ENCODE measurements at regions not wholly inside any gene's neighbourhood (a gene's known extent, or its start where the extent isn't known, plus 50 kb on each side); places are given as distances from the start of the nearest gene placed in this dataset.
A peak's percentile ranks its signal among the peaks of the same experiment; 100 is the strongest.

DNA sequence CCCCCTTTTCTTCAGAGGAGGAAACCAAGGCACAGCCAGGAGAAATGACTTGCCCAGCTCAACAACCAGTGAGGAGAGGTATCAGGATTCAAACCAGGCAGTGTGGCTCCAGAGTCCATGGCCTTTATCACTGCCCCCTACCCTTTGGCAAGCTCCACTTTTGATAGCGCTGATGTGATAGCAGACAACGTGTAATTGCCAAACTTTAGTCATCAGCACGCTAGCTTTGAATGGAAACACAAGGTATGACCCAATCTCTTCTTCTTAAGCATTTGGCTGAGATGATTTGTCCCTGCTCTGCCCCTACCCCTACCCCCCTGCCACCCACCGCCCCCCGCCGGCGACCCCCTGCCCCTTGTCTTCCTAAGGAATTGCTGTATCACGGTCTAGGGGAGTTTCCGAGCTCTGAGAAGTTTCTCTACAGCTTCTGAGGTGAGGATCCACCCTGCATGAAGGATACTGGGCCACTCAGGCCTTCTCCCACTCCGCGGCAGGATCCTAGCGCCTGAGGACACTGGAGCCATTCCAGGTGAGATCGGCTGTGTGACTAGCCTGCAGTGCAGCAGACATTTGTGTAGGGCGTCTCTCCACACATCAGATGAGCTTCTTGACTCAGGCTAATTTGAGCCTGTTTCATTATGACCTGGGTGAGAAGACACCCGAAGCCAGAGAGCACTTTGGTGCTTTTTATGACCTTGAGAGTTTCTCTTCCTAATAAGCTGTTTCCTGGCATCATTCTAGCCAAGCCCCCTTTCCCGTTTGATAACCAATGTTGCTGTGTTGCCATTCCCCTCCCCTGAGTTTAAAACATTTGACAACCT, 75.1 kb upstream of the MAP4K4 start:
- H3K4me3 Mint-ChIP-seq = peak overlapping the region; percentile 88
- peak; percentile 71 for DNase-seq (ENCODE audit: low spot score)
- H3K4me1 Mint-ChIP-seq (ENCODE audit: low read depth in 2 of 2) = peaks cover 39 to 57% of the 10 kb centered on the region in 2 donors
- ATAC-seq = peak; percentile 90 to 93
- no peaks in the 10 kb centered on the region for H3K36me3 Mint-ChIP-seq
- peaks cover 0 to 2% of the 10 kb centered on the region in 2 donors for H3K27me3 Mint-ChIP-seq
- peak overlapping the region; percentile 88 to 94 for H3K27ac Mint-ChIP-seq
- H3K9me3 Mint-ChIP-seq = no peaks in the 10 kb centered on the region

DNA sequence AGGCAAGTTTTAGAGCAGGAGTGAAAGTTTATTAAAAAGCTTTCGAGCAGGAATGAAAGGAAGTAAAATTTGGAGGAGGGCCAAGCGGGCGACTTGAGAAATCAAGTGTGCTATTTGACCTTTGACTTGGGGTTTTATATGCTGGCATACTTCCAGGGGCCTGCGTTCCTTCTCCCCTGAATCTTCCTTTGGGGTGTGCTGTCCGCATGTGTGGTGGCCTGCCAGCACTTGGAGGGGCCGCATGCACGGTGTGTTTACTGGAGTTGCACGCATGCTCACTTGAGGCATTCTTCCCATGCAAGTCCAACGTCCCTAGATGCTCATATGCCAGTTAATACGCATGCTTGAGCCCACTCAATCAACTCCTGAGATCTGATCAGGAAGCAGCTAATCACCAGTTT, 78.3 kb upstream of the MAP4K4 start:
- H3K36me3 Mint-ChIP-seq = no peaks in the 10 kb centered on the region
- H3K27ac Mint-ChIP-seq = no peak overlapping the region
- no peaks in the 10 kb centered on the region for H3K9me3 Mint-ChIP-seq
- no peak overlapping the region for H3K4me3 Mint-ChIP-seq
- ATAC-seq (no peak), DNase-seq (ENCODE audit: low spot score) (no peak)
- H3K27me3 Mint-ChIP-seq = peaks cover 0 to 2% of the 10 kb centered on the region in 2 donors
- H3K4me1 Mint-ChIP-seq (ENCODE audit: low read depth in 2 of 2) = peaks cover 31 to 46% of the 10 kb centered on the region in 2 donors

DNA sequence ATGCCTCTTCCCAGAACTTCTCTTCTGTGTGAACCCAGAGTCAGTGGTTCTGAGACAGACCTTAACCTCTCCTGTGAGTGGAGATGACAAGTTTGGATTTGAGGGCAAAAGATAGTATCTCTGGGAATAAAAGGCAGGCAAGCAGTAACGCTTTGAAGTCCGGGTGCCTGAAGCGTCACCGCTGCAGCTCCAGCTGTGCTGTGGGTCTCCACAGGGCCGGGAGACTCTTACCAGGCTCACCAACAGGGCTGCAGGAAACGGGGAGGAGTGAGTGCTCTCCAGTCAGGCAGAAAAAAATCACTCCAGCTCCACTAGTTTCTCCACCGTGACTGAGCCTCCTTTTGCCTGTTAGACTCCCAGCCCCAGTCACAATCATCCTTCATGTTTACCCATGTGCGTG, 79.7 kb upstream of the MAP4K4 start:
- ATAC-seq (no peak), DNase-seq (ENCODE audit: low spot score) (no peak)
- Mint-ChIP-seq H3K9me3 (no peaks in the 10 kb centered on the region), H3K4me3 (no peak overlapping the region), H3K36me3 (no peaks in the 10 kb centered on the region), H3K27me3 (peaks cover 0 to 2% of the 10 kb centered on the region in 2 donors), H3K27ac (peak overlapping the region in 1 of 2 donors; percentile 10), H3K4me1 (ENCODE audit: low read depth in 2 of 2) (peaks cover 20 to 34% of the 10 kb centered on the region in 2 donors)

DNA sequence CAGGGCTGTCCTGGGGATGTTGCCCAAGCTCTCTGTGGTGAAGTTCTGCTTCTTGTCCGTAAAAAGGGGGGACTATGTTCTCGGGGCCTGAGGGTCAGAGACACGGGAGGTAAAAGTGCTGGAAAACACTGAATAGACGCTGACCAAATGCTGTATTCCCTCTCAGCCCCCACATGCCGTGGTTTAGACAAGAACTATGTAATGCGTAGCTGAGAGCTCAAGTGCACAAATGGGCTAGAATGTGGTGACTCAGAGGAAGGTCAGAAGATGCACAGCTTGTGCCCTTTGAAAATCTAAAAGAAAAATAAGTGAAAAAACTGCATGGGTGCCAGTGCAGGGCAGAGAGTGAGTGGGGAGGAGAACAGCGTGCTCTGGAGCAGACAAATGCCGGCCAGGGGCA, 80.3 kb upstream of the MAP4K4 start:
- H3K4me1 Mint-ChIP-seq (ENCODE audit: low read depth in 2 of 2) = peaks cover 14 to 29% of the 10 kb centered on the region in 2 donors
- no peak overlapping the region for H3K4me3 Mint-ChIP-seq
- H3K9me3 Mint-ChIP-seq = no peaks in the 10 kb centered on the region
- H3K27ac Mint-ChIP-seq = peak overlapping the region in 1 of 2 donors; percentile 10
- H3K36me3 Mint-ChIP-seq = no peaks in the 10 kb centered on the region
- no peak for ATAC-seq
- DNase-seq (ENCODE audit: low spot score) = no peak
- peaks cover 0 to 2% of the 10 kb centered on the region in 2 donors for H3K27me3 Mint-ChIP-seq

DNA sequence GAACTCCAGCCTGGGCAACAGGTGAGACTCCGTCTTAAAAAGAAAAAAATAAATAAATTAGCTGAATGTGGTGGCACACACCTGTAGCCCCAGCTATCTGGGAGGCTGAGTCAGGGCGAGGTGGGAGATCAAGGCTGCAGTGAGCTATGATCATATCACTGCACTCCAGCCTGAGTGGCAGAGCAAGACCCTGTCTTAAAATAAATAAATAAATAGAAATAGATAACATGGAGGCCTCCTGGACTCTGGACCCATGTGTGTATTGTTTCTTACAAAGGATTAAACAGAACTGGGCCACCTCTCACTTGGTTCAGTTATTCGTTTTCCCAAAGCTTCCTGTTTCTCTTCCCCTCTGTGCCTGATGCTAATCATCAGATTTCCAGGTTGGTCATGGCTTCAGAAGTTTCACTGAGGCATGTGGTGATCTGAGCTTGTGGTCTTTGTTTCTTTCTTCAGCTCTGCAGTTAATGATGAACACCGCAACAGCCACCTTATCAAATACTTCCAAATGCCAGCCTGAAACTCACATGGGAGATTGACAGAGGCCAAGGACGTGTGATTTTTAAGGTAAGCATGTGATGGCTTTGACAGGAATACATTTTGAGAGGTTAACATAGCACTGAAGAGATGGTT, 83.3 kb upstream of the MAP4K4 start:
- no peak for ATAC-seq
- DNase-seq (ENCODE audit: low spot score) = no peak
- Mint-ChIP-seq H3K27me3 (peaks cover 0 to 2% of the 10 kb centered on the region in 2 donors), H3K9me3 (no peaks in the 10 kb centered on the region), H3K4me3 (no peak overlapping the region), H3K27ac (no peak overlapping the region), H3K36me3 (no peaks in the 10 kb centered on the region), H3K4me1 (ENCODE audit: low read depth in 2 of 2) (peaks cover 0 to 12% of the 10 kb centered on the region in 2 donors)

DNA sequence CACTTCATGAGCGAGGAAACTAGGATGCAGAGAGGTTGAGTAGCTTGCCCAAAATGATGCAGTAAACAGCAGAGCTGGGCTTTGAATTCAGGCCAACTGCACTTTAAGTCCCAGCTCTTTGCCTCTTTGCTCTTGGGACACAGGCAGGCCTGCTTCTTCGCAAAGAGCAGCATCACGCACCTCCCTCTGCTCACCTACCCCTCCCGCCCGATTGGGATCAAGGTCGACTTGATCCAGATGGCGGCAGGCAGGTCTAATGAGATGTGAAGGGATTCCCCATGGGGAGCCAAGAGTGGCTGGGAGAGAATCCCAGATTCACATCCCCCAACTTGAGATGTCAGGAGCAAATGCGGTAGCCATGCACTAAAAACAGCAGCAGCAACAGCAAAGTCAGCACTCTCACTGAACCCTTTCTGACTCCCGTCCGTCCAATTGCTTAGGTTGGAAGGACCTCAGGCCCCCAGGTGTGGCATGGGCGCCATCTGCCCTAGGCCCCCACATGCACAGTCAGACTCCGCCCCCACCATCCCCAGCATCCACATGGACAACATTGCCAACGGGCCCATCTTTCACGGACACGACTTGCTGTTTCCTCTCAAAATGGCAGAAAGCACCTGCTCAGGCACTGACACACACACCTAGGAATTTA, 84.3 kb upstream of the MAP4K4 start:
- Mint-ChIP-seq H3K27me3 (no peaks in the 10 kb centered on the region), H3K4me3 (no peak overlapping the region), H3K27ac (no peak overlapping the region), H3K4me1 (ENCODE audit: low read depth in 2 of 2) (peaks cover 0 to 12% of the 10 kb centered on the region in 2 donors), H3K36me3 (no peaks in the 10 kb centered on the region), H3K9me3 (no peaks in the 10 kb centered on the region)
- ATAC-seq (no peak), DNase-seq (ENCODE audit: low spot score) (no peak)

DNA sequence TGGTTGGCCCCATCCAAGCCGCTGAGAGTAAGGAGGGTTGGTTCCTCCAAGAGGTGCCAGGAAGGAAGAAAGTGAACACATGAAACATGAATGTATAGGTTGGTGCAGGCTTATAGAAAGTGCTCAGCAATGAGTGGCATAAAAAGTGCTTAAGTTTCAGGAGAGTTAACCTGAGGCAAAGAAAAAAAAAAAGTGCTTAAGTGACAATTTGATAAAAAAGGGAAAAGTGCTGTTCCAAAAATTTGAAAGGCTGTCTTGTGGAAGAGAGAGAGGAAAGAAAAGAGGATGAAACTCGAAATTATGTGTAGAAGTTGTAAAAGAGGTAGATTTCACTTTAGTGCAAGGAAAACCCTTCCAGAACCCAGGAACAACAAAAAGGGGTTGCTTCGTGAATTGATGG, 85.5 kb upstream of the MAP4K4 start:
- Mint-ChIP-seq H3K4me3 (no peak overlapping the region), H3K36me3 (no peaks in the 10 kb centered on the region), H3K27me3 (no peaks in the 10 kb centered on the region), H3K9me3 (no peaks in the 10 kb centered on the region), H3K4me1 (ENCODE audit: low read depth in 2 of 2) (peaks cover 0 to 6% of the 10 kb centered on the region in 2 donors), H3K27ac (no peak overlapping the region)
- DNase-seq (ENCODE audit: low spot score) (no peak), ATAC-seq (no peak)

DNA sequence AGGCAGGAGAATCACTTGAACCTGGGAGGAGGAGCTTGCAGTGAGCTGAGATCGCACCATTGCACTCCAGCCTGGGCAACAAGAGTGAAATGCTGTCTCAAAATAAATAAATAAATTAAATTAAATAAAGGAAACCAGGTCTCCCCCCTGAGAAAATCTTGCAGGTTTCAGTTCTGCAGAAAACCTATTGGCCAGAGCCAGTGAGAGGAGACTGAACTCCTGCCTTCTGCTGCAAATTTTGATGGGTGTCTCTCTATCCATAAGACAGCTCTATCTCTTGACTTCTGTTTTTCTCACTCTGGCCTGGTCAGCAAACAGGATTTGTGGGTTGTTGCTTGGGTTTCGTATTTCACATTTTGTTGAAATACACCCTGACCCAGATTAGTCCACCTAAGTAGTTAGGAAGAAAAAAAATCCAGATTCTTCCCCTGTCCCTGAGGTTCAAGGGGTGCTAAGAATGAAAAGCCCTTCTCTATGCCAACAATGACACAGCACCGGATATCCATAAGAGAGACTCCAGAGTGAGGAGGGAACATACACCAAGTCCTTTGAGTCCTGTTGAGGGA, 86.7 kb upstream of the MAP4K4 start:
- Mint-ChIP-seq H3K27ac (peak overlapping the region in 1 of 2 donors; percentile 0), H3K4me1 (ENCODE audit: low read depth in 2 of 2) (peaks cover 0 to 6% of the 10 kb centered on the region in 2 donors), H3K4me3 (no peak overlapping the region), H3K27me3 (no peaks in the 10 kb centered on the region), H3K36me3 (no peaks in the 10 kb centered on the region), H3K9me3 (no peaks in the 10 kb centered on the region)
- DNase-seq (ENCODE audit: low spot score) = no peak
- ATAC-seq = no peak

DNA sequence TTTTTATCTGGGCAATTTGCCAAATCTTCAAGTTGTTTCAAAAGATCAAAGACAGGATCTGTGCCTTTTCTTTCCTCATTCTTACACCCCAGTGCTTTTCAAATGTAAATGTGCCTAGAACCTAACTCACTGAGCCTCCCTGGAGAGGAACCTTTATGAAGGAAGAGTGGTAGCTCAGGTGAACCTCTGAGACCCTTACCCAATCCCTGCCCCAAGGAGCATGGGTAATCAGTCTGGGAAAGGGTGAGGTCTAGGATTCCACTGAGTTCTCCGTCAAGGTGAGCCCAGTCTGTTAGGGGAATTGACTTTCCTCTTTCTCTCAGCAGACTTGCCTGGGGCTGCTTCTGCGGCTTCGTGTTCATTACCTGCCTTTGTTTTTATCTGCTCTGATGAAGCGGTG, 88.1 kb upstream of the MAP4K4 start:
- no peak for ATAC-seq
- no peak for DNase-seq (ENCODE audit: low spot score)
- H3K4me1 Mint-ChIP-seq (ENCODE audit: low read depth in 2 of 2) = peaks cover 0 to 6% of the 10 kb centered on the region in 2 donors
- no peak overlapping the region for H3K4me3 Mint-ChIP-seq
- peak overlapping the region in 1 of 2 donors; percentile 27 for H3K27ac Mint-ChIP-seq
- H3K27me3 Mint-ChIP-seq = no peaks in the 10 kb centered on the region
- H3K9me3 Mint-ChIP-seq = no peaks in the 10 kb centered on the region
- no peaks in the 10 kb centered on the region for H3K36me3 Mint-ChIP-seq

DNA sequence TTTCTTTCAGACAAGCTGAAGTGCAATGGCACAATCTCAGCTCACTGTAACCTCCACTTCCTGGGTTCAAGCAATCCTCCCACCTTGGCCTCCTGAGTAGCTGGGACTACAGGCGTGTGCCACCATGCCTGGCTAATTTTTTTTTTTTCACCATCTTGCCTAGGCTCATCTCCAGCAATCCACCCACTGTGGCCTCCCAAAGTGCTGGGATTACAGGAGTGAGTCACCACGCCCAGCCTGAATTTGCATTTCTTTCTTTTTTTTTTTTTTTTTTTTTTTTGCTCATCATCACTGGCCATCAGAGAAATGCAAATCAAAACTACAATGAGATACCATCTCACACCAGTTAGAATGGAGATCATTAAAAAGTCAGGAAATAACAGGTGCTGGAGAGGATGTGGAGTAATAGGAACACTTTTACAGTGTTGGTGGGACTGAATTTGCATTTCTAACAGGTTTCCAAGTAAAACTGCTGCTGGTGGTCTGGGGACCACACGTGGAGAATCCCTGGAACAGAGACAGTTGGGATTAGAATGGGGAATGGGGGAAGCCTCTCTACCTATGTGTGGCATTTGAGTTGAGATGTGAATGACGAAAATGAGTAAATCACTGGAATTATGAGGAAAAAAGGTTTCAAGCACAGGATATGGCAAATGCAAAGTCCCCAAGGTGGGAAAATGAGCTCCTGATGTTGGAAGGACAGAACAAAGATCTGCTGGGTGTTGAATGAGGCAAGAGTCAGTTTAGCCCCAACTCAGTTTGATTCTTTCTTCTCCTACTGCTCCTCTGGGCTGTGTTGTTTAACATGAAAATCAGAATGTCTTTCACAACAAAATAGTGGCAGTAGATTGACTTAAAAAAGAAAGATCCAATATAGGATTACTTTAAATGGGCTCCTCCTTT, 88.8 kb upstream of the MAP4K4 start:
- Mint-ChIP-seq H3K27ac (no peak overlapping the region), H3K9me3 (no peaks in the 10 kb centered on the region), H3K36me3 (no peaks in the 10 kb centered on the region), H3K4me3 (no peak overlapping the region), H3K4me1 (ENCODE audit: low read depth in 2 of 2) (peaks cover 0 to 6% of the 10 kb centered on the region in 2 donors), H3K27me3 (no peaks in the 10 kb centered on the region)
- no peak for ATAC-seq
- DNase-seq (ENCODE audit: low spot score) = no peak

DNA sequence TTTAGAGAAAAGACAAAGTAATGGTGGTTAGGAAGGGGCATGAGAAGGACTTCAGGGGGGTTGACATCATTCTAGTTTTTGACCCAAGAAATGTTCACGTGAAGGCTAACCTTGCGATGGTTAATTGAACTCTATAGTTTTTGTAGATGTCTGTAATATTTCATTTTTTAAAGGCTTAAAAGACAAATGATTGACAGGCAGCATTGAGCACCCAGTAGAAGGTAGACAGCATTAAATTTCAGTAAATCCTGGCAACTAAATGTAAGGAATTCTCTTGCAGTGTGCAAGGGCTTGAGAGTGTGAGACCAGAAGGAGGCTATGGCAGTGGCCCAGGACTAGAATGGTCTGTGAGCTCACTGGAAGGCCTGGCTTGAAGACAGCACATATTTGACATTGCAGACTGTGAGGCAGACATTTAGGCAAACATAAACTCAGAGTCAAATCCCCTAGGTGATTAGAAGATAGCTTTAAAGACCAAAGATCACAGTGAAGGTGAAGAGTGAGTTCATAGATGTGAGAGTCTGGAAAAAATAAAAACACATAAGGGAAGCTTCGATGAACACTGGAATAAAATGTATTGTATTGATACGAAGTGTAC, 100.1 kb upstream of the MAP4K4 start:
- Mint-ChIP-seq H3K27me3 (peaks cover 0 to 20% of the 10 kb centered on the region in 2 donors), H3K9me3 (no peaks in the 10 kb centered on the region), H3K4me3 (no peak overlapping the region), H3K27ac (no peak overlapping the region), H3K4me1 (ENCODE audit: low read depth in 2 of 2) (no peaks in the 10 kb centered on the region), H3K36me3 (no peaks in the 10 kb centered on the region)
- DNase-seq (ENCODE audit: low spot score) (no peak), ATAC-seq (no peak)

DNA sequence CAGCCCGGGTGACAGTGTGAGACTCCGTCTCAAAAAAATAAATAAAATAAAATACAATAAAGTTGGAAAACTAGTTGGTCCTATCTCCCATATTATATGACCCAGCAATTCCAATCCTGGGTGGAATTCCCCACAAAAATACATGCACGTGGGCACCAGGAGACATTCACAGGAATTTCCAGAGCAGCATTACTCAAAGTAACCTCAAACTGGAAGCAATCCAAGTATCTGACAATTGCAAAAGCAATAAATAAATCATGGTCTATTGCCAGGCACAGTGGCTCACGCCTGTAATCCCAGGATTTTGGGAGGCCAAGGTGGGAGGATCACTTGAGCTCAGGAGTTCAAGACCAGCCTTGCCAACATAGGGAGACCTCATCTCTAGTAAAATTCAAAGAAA, 101.2 kb upstream of the MAP4K4 start:
- Mint-ChIP-seq H3K36me3 (no peaks in the 10 kb centered on the region), H3K27me3 (peaks cover 0 to 20% of the 10 kb centered on the region in 2 donors), H3K27ac (no peak overlapping the region), H3K4me3 (no peak overlapping the region), H3K9me3 (no peaks in the 10 kb centered on the region), H3K4me1 (ENCODE audit: low read depth in 2 of 2) (no peaks in the 10 kb centered on the region)
- no peak for DNase-seq (ENCODE audit: low spot score)
- no peak for ATAC-seq

DNA sequence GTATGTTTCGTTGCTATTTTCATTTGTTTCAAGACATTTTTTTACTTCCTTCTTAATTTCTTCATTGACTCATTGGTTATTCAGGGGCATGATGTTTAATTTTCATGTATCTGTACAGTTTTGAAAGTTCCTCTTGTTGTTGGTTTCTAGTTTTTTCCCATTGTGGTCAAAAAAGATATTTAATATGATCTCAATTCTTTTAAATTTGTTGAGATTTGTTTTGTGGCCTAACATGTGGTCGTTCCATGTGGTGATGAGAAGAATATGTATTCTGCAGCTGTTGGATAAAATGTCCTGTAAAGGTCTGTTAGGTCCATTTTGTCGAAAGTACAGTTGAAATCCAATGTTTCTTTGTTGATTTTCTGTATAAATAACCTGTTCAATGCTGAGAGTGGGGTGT, 110.3 kb upstream of the MAP4K4 start:
- H3K27me3 Mint-ChIP-seq = peaks cover 13 to 41% of the 10 kb centered on the region in 2 donors
- peaks cover 9% of the 10 kb centered on the region for H3K9me3 Mint-ChIP-seq
- no peaks in the 10 kb centered on the region for H3K4me1 Mint-ChIP-seq (ENCODE audit: low read depth in 2 of 2)
- DNase-seq (ENCODE audit: low spot score) (no peak), ATAC-seq (no peak)
- H3K27ac Mint-ChIP-seq = no peak overlapping the region
- H3K4me3 Mint-ChIP-seq = no peak overlapping the region
- peaks cover 11% of the 10 kb centered on the region for H3K36me3 Mint-ChIP-seq
